ENCODE measurements at regions not wholly inside any gene's neighbourhood (a gene's known extent, or its start where the extent isn't known, plus 50 kb on each side); places are given as distances from the start of the nearest gene placed in this dataset.

DNA sequence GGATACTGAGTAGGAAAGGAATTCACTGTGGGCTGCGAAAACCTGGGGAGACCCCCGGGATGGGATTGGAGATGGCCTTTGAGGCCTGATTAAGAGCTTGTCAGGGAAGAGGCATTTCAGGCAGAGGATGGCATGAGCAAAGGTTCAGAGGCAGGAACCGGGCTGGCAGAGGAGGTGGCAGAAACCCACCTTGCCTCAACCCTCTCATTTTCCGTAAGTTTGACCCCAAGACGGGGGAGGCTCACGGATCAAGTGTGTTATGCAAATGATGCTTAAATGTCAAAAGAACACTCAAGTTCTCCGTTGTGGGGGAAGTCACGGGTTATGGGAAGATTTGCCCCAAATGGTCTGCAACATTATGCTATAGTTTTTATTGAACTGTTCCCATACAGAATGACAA lies 88.3 kb downstream of the MYCN start:
- TF ChIP-seq FOXA2 (IDR thresholded peaks at IDR 0.05) (no peak), TAF1 (conservative IDR thresholded peaks at IDR 0.05) (no peak), SP1 (IDR thresholded peaks at IDR 0.05) (no peak)
- TF ChIP-seq, protein P1, sequence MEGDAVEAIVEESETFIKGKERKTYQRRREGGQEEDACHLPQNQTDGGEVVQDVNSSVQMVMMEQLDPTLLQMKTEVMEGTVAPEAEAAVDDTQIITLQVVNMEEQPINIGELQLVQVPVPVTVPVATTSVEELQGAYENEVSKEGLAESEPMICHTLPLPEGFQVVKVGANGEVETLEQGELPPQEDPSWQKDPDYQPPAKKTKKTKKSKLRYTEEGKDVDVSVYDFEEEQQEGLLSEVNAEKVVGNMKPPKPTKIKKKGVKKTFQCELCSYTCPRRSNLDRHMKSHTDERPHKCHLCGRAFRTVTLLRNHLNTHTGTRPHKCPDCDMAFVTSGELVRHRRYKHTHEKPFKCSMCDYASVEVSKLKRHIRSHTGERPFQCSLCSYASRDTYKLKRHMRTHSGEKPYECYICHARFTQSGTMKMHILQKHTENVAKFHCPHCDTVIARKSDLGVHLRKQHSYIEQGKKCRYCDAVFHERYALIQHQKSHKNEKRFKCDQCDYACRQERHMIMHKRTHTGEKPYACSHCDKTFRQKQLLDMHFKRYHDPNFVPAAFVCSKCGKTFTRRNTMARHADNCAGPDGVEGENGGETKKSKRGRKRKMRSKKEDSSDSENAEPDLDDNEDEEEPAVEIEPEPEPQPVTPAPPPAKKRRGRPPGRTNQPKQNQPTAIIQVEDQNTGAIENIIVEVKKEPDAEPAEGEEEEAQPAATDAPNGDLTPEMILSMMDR (IDR thresholded peaks at IDR 0.05; ENCODE audit: low read depth, low read length, missing input control), result no peak
- TF ChIP-seq, protein P2, sequence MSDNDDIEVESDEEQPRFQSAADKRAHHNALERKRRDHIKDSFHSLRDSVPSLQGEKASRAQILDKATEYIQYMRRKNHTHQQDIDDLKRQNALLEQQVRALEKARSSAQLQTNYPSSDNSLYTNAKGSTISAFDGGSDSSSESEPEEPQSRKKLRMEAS (IDR thresholded peaks at IDR 0.05), result no peak
- TF ChIP-seq, protein P3, sequence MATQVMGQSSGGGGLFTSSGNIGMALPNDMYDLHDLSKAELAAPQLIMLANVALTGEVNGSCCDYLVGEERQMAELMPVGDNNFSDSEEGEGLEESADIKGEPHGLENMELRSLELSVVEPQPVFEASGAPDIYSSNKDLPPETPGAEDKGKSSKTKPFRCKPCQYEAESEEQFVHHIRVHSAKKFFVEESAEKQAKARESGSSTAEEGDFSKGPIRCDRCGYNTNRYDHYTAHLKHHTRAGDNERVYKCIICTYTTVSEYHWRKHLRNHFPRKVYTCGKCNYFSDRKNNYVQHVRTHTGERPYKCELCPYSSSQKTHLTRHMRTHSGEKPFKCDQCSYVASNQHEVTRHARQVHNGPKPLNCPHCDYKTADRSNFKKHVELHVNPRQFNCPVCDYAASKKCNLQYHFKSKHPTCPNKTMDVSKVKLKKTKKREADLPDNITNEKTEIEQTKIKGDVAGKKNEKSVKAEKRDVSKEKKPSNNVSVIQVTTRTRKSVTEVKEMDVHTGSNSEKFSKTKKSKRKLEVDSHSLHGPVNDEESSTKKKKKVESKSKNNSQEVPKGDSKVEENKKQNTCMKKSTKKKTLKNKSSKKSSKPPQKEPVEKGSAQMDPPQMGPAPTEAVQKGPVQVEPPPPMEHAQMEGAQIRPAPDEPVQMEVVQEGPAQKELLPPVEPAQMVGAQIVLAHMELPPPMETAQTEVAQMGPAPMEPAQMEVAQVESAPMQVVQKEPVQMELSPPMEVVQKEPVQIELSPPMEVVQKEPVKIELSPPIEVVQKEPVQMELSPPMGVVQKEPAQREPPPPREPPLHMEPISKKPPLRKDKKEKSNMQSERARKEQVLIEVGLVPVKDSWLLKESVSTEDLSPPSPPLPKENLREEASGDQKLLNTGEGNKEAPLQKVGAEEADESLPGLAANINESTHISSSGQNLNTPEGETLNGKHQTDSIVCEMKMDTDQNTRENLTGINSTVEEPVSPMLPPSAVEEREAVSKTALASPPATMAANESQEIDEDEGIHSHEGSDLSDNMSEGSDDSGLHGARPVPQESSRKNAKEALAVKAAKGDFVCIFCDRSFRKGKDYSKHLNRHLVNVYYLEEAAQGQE (IDR thresholded peaks at IDR 0.05), result no peak
